ENCODE measurements at regions not wholly inside any gene's neighbourhood (a gene's known extent, or its start where the extent isn't known, plus 50 kb on each side); places are given as distances from the start of the nearest gene placed in this dataset.

DNA sequence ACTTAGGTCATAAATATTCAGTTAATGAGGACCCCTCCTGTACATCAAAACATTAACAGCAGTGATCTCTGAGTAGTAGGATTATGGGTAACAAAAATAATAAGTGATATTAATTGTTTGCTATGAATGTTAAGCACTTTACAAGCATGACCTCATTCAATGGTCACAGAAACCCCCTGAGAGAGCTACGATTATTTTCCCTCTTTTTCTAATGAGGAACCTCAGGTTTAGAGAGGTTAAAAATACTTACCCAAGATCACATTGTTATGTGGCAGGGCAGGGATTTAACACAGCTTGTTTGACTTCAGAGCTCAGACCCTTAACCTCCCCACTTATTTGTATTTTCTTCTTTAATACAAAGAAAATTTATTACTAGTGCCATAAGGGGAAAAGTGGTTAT lies 228.2 kb downstream of the TBL1XR1 start:
- no peak for DNase-seq

DNA sequence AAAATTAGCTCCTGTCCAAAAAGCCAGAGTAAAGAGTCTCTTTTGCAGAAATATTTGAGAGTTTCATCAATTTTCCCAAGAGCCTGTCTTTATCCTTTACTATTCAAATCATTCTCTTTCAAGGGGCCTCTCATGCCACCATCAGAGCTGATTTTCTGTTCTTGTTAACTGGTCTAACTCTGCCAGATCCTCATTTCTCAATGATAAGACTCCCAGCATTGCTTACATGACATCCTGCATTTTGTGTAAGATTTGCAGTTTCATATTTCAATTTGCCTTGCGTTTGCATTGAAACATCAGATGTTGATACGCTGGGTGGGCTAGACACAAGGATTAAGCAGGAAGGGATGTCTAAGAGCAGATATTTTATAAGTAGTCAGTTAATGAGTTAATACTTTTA lies 228.7 kb downstream of the TBL1XR1 start:
- no peak for DNase-seq

DNA sequence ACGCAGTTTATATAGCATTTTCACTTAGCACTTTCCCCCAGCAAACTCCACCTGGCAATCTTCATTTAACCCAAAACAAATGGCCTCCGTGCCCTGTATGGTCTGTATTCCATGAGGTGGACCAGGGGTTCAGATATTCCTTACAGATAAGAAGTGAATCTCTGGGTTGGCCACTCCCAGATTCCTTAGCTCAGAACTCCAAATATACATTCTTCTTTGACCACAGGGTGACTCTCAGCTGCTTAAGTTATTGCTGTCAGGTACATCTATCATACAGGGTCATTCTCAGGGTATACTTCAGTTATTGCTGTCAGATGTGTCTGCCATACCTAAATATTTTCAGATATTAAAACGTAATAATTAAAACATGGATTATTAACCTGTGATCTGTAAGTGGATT lies 229.8 kb downstream of the TBL1XR1 start:
- no peak for DNase-seq

- DNase-seq, result no peak
Observed at GRCh38 chr3:176964661-176965060, 232.6 kb downstream of the TBL1XR1 start.

GRCh38 chr3:176961916-176962315 lies 235.4 kb downstream of the TBL1XR1 start:
- no peak for DNase-seq

DNA sequence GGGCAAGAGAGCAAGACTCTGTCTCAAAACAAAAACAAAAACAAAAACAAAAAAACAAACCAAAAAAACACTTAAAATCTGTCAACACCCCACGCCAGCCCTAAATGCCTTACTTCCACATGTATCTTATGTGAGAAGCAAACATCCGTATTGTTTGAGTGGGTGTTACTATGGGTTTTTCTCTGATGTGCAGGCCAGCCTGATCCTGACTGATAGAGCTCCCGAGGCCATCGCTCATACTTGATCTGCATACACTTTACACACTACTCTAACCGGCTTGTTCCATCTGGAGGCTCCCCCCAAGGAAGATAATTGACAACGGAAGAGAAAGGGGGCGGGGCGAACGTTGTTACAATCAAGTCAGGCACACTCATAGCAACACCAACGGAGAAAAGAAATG lies 237.4 kb downstream of the TBL1XR1 start:
- no peak for DNase-seq

DNA sequence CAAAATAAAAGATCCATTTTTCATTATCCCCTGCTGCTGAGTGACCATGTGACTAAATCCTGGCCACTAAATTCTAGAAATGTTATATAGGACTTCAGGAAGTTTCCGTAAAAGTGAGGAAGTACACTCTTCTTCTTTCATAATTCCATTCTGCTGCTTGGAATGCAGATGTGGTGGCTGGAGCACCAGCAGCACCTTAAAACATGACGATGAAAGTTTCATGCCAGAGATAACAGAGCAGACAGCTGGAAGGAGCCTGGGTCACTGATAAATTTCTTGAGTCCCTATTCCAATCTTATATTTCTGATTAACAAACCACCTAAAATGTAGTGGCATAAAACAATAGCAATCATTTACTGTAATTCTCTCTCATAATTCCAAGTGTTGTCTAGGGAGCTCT lies 238.7 kb downstream of the TBL1XR1 start:
- no peak for DNase-seq

- no peak for DNase-seq
Observed at GRCh38 chr3:176954517-176954916, 242.8 kb downstream of the TBL1XR1 start.

DNA sequence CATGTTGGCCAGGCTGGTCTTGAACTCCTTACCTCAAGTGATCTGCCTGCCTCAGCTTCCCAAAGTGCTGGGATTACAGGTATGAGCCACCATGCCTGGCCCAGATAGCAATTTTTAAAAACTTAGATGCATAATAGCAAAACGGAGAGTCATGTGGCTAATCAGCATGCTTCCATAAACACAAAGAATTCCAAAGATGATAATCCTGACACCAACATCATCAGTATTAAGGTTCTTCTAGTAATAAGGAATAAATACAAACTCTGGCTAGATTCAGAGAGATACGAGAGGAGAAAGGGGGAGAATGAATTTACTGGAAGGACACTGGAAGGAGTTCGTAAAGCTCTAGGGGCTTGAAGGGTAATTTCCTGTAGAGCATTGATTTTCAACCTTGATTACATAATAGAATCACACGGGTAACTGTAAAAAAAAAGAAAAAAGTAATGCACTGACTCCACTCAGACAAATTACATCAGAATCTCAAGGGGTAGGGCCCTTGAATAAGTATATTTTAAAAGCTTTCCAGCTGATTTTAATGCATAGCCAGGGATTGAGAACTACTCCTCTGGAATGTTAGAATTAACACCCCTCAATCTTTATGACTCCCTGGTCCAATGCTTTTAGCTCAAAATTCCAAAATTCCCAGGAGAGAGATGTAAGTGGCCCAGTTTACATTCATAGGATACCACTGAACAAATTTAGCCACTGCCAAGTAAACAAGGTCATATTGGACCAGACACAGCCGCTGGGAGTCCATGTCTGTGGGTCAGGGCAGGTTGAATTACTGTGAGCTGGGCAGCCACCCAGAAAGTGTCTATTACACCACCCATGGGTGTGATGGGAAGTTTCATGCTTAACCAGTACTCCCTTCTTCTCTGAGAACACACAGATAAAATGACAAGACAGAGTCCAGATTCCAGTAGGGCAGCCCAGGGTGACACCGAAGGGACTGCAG lies 243.9 kb downstream of the TBL1XR1 start:
- DNase-seq, result no peak

- DNase-seq, result no peak
Observed at GRCh38 chr3:176951586-176952292, 245.5 kb downstream of the TBL1XR1 start.

DNA sequence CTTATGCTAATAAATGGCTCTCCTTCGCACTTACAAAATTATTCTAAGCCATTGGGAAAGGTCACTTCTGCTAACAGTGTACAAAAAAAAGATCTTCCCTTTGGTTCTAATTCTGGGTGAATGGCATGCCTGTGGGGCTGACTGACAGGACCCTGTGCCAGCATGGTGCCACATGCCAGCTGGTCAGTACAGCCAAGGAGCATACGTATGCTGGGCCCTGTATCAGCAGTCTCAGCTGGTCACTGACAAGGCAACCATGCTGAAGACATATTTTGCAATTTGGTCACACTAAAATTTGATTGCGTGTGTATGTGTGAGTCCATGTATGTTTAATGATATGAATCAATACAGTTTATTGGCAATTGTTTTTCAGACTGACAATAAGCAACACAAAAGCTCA lies 246.1 kb downstream of the TBL1XR1 start:
- no peak for DNase-seq

DNA sequence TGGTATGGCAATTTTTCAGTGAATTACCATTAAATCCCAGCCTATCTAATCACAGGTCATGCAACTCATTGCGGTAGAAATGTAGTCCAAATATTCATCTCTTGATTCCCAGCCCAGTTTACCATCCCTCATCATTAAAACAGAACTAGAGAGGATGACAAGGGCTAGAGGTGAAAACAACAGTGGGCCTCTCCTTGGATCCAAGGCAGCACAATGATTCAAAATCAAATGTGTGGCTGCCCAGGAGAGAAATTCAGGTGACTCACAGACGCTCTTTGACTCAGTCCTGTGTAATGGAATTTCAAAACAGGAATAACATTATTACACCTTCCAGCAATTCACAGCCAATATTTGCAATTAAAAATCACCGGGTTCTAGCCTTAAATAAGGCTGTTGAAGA lies 246.5 kb downstream of the TBL1XR1 start:
- no peak for DNase-seq

DNA sequence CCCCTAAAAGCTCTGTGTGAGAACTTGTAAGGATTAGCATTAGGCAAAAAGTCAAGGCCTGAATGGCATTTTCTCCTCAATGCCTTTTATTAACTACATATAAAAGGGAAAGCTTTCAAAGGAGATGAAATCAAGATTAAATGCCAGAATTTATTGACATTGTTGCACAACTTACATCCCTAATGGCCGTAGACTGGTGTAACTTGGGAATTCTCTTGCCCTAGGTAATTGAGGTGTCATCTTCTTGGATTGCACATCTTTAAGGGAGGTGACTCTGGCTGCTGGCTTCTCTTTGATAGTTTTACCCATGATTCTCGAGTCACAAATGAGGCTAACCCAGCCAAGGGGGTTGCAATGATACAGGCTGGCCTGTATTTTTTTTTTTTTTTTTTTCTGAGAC lies 249.1 kb downstream of the TBL1XR1 start:
- DNase-seq, result no peak

DNA sequence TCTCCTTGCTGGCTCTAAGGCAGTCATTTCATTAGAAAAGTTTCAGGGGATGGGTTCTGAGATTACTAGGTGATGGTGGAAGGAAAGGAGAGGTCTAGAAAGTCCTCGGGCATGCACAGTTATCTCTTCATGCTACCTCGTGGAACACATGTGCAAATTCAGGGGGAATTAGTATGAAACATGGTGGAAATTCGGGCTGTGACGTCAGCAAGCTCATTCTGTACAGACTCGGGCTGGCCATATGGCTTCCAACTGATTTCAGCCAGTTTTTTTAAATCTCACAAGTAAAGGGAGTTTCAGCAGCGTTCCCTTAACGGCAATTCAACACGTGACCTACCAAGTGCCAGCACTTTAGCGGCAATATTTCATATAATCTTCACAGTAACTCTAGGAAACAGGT lies 251.1 kb downstream of the TBL1XR1 start:
- no peak for DNase-seq

- DNase-seq, result no peak
Observed at GRCh38 chr3:176942305-176942704, 255.0 kb downstream of the TBL1XR1 start.

DNA sequence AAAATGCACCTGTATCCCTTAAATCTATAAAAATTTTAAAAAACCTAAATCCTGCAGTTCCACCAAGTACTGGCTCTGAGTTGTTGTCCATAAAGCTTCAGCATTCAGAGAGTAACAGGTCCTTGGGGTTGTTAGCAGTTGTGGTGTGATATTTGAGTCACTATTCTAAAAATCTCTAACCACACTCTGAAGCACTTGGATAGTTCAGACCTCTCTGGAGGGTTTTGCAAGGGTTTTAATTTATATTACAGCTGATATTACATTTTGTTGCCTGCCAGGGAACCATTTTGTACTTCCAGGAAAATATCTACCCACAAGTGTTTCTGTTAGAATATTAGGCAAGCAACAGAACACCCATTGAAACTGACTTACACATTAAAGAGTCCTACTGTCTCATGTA lies 255.6 kb downstream of the TBL1XR1 start:
- no peak for DNase-seq

- peak; percentile 91 for DNase-seq
Observed at GRCh38 chr3:176939022-176939817, 258.1 kb downstream of the TBL1XR1 start.

GRCh38 chr3:176937994-176938393 lies 259.3 kb downstream of the TBL1XR1 start:
- no peak for DNase-seq

GRCh38 chr3:176937541-176937940 lies 259.7 kb downstream of the TBL1XR1 start:
- no peak for DNase-seq

DNA sequence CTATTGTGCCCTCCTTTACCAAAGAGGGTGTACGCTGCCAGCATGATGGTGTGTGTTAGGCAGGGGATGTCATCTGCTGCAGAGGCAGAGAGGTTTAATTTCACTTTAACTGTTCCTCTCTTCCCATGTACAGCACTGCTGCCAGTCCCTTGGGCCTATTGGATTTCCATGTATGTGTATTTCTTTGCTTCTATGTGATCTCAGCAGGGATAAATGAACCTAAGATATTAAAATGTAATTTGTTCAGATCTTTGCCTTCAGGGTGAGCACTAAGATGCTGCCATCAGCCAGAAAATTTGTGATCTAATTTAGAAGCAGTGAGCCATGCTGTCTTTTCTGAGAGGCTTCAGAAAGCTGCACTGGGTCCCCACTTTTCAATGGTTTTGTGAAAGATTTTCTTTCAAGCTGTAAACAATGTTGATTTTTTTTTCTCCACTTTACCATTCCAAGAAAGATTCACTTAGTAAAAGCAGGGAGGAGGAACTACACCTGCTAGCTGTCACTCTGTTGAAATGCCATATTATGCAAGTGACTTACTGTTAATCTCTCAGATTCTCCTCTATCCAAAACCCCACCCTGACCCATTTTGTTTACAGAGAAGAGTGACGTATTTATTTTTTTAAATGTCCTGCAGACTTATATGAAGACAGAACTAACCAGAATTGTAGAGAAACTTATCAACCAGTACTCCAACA lies 261.9 kb downstream of the TBL1XR1 start:
- DNase-seq, result no peak

DNA sequence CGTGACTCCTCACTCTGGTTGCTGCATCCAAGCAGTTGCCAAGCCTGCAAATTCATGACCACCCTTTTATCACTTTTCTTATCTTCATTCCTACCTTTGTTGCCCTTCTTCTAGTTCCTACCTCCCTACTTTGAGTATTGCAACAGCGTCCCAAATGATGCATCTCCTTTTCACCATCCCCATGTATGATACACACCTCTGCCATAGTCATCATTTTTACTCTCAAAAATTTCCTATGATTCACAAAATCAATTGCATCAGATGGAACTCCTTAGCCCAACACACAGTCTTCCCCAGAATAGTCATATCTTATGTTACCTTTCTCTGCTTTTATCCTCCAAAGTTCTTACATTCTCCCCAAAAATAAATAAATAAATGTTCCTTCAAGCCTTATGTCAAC lies 262.6 kb downstream of the TBL1XR1 start:
- no peak for DNase-seq

DNA sequence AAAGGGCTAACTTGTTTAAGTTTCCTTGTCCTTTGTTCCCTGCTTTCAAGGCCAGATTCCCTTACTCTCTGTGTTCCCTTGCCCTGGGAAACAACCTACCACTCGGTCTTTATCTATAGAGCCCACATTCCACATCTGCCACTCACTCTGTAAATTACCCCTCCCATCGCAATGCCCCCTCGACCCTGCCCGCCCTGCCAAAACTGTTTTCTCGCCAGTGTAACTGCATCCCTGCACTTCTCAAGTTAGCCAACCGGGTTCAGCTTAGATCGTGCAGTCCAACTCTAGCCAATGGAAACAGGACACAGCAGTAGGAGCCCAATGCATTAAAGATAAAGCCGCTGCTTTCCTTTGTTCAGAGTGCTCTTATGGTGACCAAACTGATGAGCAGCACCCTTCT lies 263.6 kb downstream of the TBL1XR1 start:
- no peak for DNase-seq

GRCh38 chr3:176932433-176932832 lies 264.8 kb downstream of the TBL1XR1 start:
- no peak for DNase-seq
